Large intestine (tissue), 3 donors: ENCODE measurements at regions not wholly inside any gene's neighbourhood (a gene's known extent, or its start where the extent isn't known, plus 50 kb on each side); places are given as distances from the start of the nearest gene placed in this dataset.
"Not testable (repeated sequence)": the region's sequence is repeated elsewhere in the genome, so short reads cannot be mapped to it uniquely, and the experiment has no call there.

ENCODE experiments used
- DNase-seq, 2 donors: peaks; one replicate each; pipeline versions ENCODE4 v3.0.0 to v3.0.0-alpha.2; 2013
- H3K27ac ChIP-seq: one replicate; pipeline ENCODE4 v1.5.1; 2013; ENCODE audit warnings: low read length
- H3K27me3 ChIP-seq: 2 replicates; pipeline ENCODE4 v1.6.1; 2013; ENCODE audit warnings: low read length; ENCODE audit not compliant: control insufficient read depth, insufficient read depth
- H3K36me3 ChIP-seq: 2 replicates; pipeline ENCODE4 v1.6.1; 2013; ENCODE audit warnings: low read length; ENCODE audit not compliant: control insufficient read depth, insufficient read depth
- H3K4me1 ChIP-seq: one replicate; pipeline ENCODE4 v1.6.1; 2013; ENCODE audit warnings: low read length; ENCODE audit not compliant: control insufficient read depth, insufficient read depth
- H3K4me3 ChIP-seq: one replicate; pipeline ENCODE4 v1.5.1; 2013; ENCODE audit warnings: low read length
- H3K9me3 ChIP-seq: one replicate; pipeline ENCODE4 v1.6.1; 2013; ENCODE audit warnings: mild to moderate bottlenecking, low read depth, low read length, moderate library complexity; ENCODE audit not compliant: control insufficient read depth
- WGBS: methylation state at CpG from one replicate; pipeline ENCODE4 v1.1.5; 2013; ENCODE audit warnings: low lambda C conversion rate; ENCODE audit not compliant: insufficient coverage; 5-methylcytosine and 5-hydroxymethylcytosine counted together

DNA sequence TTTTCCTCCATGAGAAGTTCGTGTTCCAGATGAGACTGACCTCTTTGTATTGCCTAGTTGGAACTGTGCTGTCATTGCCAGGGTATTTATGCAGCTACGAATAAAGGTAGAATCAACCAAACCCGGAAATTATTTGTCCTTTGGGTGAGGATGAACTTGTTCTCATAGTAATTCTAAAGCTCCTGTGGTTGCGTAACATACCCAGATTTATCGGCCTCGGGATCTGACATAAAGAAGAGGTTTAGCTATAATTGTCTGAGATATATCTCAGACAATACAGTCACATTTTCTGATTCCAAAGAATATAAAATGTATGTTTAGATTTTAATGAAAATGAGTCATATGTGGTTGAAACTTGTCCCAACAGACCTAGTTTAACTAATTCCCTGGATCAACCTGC lies 628.7 kb upstream of the LINC00305 start:
- H3K27ac ChIP-seq, result no peak overlapping the region
- H3K4me1 ChIP-seq, result no peaks in the 10 kb centered on the region
- 60% methylated on average over 1 of the region's 6 CpGs for WGBS
- no peak for DNase-seq
- H3K9me3 ChIP-seq, result no peaks in the 10 kb centered on the region
- no peaks in the 10 kb centered on the region for H3K36me3 ChIP-seq
- H3K4me3 ChIP-seq, result no peak overlapping the region
- no peaks in the 10 kb centered on the region for H3K27me3 ChIP-seq

DNA sequence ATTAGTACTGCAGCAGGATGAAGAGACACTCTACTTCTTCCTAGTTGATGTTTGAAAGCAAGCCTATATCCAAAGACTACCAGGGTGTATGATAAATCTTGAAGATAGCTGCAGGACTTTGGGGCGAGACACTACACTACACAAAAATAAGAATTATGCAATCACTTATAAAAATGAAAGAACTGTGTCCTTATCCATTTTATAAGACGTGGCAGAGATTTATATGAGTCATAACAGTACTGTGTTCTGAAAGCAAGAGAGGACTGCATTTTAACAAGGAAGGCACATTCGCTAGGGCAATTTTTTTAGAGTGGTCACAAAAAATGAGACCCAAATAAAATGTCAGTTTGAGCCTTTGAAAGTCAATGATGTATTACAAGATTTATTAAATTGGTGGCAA lies 617.0 kb upstream of the LINC00305 start:
- no peaks in the 10 kb centered on the region for H3K4me1 ChIP-seq
- no peak overlapping the region for H3K4me3 ChIP-seq
- no peak overlapping the region for H3K27ac ChIP-seq
- DNase-seq, result no peak
- 90% methylated on average over 3 of the region's 3 CpGs for WGBS
- no peaks in the 10 kb centered on the region for H3K27me3 ChIP-seq
- no peaks in the 10 kb centered on the region for H3K9me3 ChIP-seq
- H3K36me3 ChIP-seq, result no peaks in the 10 kb centered on the region

DNA sequence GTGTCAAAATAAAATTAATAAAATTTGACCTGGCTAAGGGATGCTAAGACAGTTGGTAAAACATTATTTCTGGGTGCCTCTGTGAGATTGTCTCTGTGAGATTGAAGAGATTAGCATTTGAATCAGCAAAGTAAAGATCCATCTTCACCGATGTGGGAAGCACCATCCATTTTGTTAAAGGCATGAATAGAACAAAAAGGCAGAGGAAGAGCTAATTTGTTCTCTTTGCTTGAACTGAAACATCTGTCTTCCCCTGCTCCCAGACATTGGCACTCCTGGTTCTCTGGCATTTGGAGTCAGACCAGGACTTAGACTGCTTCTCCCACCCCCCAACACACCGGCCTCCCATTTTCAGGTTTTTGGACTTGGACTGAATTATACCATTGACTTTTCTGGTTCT lies 603.8 kb upstream of the LINC00305 start:
- Histone ChIP-seq H3K36me3 (no peaks in the 10 kb centered on the region), H3K27ac (no peak overlapping the region), H3K9me3 (no peaks in the 10 kb centered on the region), H3K4me3 (no peak overlapping the region), H3K27me3 (no peaks in the 10 kb centered on the region), H3K4me1 (no peaks in the 10 kb centered on the region)
- no CpG with 5 or more reads among the region's 2 CpGs for WGBS
- DNase-seq, result no peak

DNA sequence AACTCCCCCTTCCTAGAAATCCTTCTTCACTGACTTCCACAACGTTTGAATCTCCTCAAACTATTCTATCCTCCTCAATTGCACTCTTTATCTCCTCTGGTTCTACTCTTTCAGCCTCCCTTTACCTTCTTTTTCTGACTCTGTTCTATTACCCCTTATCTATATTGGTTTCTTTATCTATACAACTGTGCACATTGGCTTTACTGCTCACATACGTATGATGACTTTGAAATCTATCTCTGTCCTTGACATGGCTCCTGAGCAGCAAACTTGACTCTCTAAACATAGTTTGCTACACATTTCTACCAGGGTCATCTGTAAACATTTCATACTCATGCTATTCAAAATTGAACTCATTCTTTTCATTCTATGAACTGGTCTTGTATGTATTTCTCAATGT lies 601.0 kb upstream of the LINC00305 start:
- DNase-seq, result peak in 1 of 2 donors; percentile 46
- H3K9me3 ChIP-seq, result no peaks in the 10 kb centered on the region
- H3K36me3 ChIP-seq, result no peaks in the 10 kb centered on the region
- no peaks in the 10 kb centered on the region for H3K4me1 ChIP-seq
- H3K4me3 ChIP-seq, result no peak overlapping the region
- H3K27me3 ChIP-seq, result no peaks in the 10 kb centered on the region
- WGBS, result 49% methylated on average over 2 of the region's 2 CpGs
- no peak overlapping the region for H3K27ac ChIP-seq

DNA sequence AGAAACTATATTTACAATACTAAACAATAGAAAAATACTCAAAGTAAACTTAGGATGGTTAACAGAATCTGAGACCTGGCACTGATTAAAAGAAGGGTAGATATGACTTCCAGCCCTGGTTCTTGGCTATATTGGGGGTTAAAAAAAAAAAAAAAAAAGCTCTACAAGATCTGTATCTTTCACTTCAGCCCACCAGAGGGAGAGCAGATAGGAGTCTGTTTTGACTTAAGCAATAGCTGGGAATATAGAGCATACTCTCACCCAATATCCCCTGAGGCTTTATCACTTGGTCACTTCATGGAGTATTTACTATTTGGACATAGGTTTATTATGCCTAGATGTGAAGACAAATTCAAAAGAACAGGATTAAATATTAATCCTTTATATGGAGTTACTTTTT lies 598.9 kb upstream of the LINC00305 start:
- no peak overlapping the region for H3K27ac ChIP-seq
- DNase-seq, result no peak
- no peaks in the 10 kb centered on the region for H3K27me3 ChIP-seq
- no peak overlapping the region for H3K4me3 ChIP-seq
- H3K9me3 ChIP-seq, result no peaks in the 10 kb centered on the region
- H3K4me1 ChIP-seq, result no peaks in the 10 kb centered on the region
- H3K36me3 ChIP-seq, result no peaks in the 10 kb centered on the region

DNA sequence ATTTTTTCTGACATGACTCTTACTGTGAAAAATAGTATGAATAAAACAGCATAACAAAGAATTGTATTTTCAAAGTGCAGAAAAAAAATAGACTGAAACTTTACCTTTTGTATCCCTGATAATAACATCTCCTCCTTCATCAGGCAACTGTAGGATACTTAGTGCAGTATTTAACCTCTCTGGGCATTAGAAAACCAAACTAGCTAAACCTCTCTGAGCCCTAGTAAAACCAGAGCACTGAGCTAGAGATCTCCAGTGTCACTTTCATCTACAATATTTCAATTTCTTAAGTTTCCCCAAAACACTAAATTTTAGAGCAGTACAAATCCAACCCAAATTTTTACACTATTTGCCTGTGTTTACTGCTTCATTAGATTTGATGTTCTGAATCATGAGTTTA lies 594.0 kb upstream of the LINC00305 start:
- Histone ChIP-seq H3K4me3 (no peak overlapping the region), H3K27ac (no peak overlapping the region), H3K4me1 (no peaks in the 10 kb centered on the region), H3K27me3 (no peaks in the 10 kb centered on the region), H3K9me3 (no peaks in the 10 kb centered on the region), H3K36me3 (no peaks in the 10 kb centered on the region)
- DNase-seq, result no peak

DNA sequence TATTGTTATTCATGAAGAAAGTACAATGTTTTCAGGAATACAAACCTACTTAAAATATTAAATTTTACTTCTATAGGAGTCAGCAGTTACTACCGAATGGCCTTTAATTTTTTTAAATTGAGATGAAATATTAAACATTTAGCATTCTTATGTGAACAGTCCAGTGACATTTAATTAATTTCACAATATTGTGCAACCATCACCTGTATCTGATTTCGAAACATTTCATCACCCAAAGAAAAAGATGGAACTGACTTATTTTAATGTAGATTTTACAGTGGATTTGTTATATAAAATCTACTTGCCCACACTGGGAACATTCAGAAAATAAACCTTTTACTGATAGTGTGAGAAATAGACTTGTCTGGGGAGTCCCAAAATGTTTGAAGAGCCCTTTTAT lies 585.2 kb upstream of the LINC00305 start:
- Histone ChIP-seq H3K9me3 (no peaks in the 10 kb centered on the region), H3K4me3 (no peak overlapping the region), H3K27me3 (no peaks in the 10 kb centered on the region), H3K4me1 (no peaks in the 10 kb centered on the region), H3K27ac (no peak overlapping the region), H3K36me3 (no peaks in the 10 kb centered on the region)
- 100% methylated on average over 1 of the region's 2 CpGs for WGBS
- DNase-seq, result no peak

DNA sequence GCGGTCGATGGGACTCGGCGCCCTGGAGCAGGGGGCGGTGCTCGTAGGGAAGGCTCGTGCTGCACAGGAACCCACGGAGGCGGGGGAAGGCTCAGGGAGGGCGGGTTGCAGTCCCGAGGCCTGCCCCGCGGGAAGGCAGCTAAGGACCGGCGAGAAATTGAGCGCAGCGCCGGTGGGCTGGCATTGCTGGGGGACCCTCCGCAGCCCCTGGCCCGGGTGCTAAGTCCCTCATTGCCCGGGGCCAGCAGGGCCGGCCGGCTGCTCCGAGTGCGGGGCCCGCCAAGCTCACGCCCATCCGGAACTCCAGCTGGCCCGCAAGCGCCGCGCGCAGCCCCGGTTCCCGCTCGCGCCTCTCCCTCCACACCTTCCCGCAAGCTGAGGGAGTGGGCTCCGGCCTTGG lies 576.8 kb upstream of the LINC00305 start:
- H3K4me1 ChIP-seq, H3K36me3 ChIP-seq, H3K27ac ChIP-seq, H3K9me3 ChIP-seq, H3K27me3 ChIP-seq, DNase-seq, H3K4me3 ChIP-seq: not testable (repeated sequence)
- WGBS, result no CpG with 5 or more reads among the region's 39 CpGs

DNA sequence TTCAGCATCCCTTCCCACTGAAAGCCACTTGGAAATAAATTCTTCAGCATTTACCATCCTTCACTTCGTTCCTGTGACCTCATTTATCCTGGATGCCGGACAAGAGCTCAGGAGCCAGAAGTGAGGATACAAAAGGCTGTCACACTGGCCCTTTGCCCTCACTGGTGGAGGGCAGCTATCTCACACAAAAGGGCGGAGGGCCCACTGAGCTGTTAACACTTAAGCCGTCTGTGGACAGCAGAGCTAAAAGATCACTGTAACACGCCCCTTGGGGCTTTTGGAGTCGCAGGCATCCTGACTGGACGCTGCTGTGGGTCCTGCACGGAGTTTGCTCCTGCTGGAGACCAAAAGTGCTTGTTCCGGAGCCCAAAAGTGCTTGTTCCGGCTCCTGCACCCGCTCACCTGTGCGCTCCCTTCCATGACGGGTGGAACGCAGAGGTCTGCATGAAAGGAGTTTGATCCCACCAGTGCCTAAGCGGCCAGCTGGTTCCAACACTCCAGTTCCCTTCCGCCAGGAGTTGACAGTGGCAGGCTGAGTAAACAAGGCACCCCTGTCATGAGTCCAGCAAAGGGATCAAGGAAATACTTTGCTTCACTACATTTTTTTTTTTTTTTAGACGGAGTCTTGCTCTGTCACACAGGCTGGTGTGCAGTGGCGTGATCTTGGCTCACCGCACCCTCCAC lies 572.0 kb upstream of the LINC00305 start:
- peaks cover 5% of the 10 kb centered on the region for H3K9me3 ChIP-seq
- no peaks in the 10 kb centered on the region for H3K4me1 ChIP-seq
- H3K27ac ChIP-seq, result no peak overlapping the region
- H3K27me3 ChIP-seq, result no peaks in the 10 kb centered on the region
- no peak overlapping the region for H3K4me3 ChIP-seq
- WGBS, result 80% methylated on average over 2 of the region's 19 CpGs
- DNase-seq, result peak in 1 of 2 donors; percentile 59
- H3K36me3 ChIP-seq, result no peaks in the 10 kb centered on the region

DNA sequence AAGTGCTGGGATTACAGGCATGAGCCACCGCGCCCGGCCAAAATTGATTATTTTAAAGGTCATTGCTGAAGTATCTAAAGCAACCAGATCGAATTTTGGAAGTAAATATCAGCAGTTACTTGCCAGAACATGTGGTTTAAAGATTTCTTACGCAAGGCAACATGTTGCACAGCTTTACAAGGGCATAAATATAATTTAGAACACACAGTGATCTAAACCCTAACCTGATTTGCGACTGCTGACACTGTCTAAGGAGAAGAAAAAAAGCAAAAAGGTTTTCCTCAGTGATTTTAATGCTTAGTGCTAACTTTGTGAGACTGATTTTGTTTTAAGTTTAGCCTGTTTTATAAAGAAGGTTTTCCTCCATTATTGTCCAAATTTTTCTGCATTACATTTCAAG lies 569.9 kb upstream of the LINC00305 start:
- 83% methylated on average over 2 of the region's 6 CpGs for WGBS
- DNase-seq, result no peak
- Histone ChIP-seq H3K9me3 (no peaks in the 10 kb centered on the region), H3K36me3 (no peaks in the 10 kb centered on the region), H3K4me1 (no peaks in the 10 kb centered on the region), H3K27ac (no peak overlapping the region), H3K27me3 (no peaks in the 10 kb centered on the region), H3K4me3 (no peak overlapping the region)

DNA sequence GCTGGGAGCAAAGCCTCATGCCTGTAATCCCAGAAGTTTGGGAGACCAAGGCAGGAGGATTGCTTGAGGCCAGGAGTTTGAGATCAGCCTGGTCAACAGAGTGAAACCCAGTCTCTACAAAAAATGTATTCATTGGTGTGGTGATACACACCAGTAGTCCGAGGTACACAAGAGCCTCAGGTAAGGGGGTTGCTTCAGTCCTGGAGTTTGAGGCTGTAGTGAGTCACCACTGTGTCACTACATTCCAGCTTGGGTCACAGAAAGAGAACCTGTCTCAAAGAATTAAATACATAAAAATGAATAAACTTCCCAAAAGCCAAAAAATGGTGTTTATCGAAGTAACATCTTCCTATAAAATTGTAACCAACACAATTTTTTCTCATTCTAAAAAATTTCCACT lies 568.1 kb upstream of the LINC00305 start:
- Histone ChIP-seq H3K27ac (no peak overlapping the region), H3K9me3 (no peaks in the 10 kb centered on the region), H3K27me3 (no peaks in the 10 kb centered on the region)

More for the DNA sequence above, 568.1 kb upstream of the LINC00305 start:
- Histone ChIP-seq H3K36me3 (no peaks in the 10 kb centered on the region), H3K4me3 (no peak overlapping the region), H3K4me1 (no peaks in the 10 kb centered on the region)
- 100% methylated on average over 1 of the region's 2 CpGs for WGBS
- no peak for DNase-seq
